HEK293 (cell line): ENCODE measurements at regions not wholly inside any gene's neighbourhood (a gene's known extent, or its start where the extent isn't known, plus 50 kb on each side); places are given as distances from the start of the nearest gene placed in this dataset.

Source experiments
- CTCF ChIA-PET: fragments of 350-600 bp; formaldehyde crosslinking; extraction: SDS; loops from one replicate; lab custom pipeline; 2021; ENCODE audit warnings: antibody characterized with exemption; lab: Yijun Ruan, JAX
- POLR2A ChIA-PET: fragments of 300-600 bp; formaldehyde crosslinking; extraction: SDS; loops from one replicate; lab custom pipeline; 2020; ENCODE audit warnings: antibody characterized with exemption, inconsistent platforms; lab: Yijun Ruan, JAX
- H3K27ac ChIP-seq: fragments of 200-500 bp; sonication (Bioruptor generic); 2 replicates; pipeline ENCODE4 v1.5.1; 2014; ENCODE audit warnings: low read depth, low read length, control low read depth, inconsistent platforms; ENCODE audit errors: extremely low read depth
- H3K36me3 ChIP-seq, 2 experiments: fragments of 200-500 bp in 1 of 2; sonication (Bioruptor generic) in 1 of 2; 1 replicate in 1 of 2; 2 replicates in 1 of 2; pipeline ENCODE4 v1.5.1; 2014 to 2017; ENCODE audit warnings: inconsistent platforms in 2 of 2, low read length in 2 of 2; ENCODE audit not compliant: control insufficient read depth in 2 of 2, insufficient read depth in 1 of 2
- H3K4me1 ChIP-seq: fragments of 200-500 bp; sonication (Bioruptor generic); 2 replicates; pipeline ENCODE4 v1.5.1; 2014; ENCODE audit warnings: mild to moderate bottlenecking, low read length, inconsistent platforms; ENCODE audit not compliant: control insufficient read depth, insufficient read depth
- H3K4me3 ChIP-seq: 2 replicates; pipeline ENCODE4 v1.5.1; 2011; ENCODE audit warnings: low read depth, mild to moderate bottlenecking, control low read depth, low read length, moderate library complexity
- H3K9me3 ChIP-seq: fragments of 200-500 bp; sonication (Bioruptor generic); 2 replicates; pipeline ENCODE4 v1.5.1; 2014; ENCODE audit warnings: low read depth, low read length, inconsistent platforms; ENCODE audit not compliant: control insufficient read depth, insufficient read depth
- BCL11B ChIP-seq: fragments of 450-650 bp; formaldehyde crosslinking; IDR thresholded peaks from 2 replicates; pipeline ENCODE4 v1.5.1; 2016; ENCODE audit warnings: low read depth, missing biosample characterization, missing genetic modification characterization
- GLI2 ChIP-seq: fragments of 450-650 bp; formaldehyde crosslinking; IDR thresholded peaks from 2 replicates; pipeline ENCODE4; 2017; ENCODE audit warnings: missing biosample characterization, missing genetic modification characterization, low read depth, borderline replicate concordance
- HOXC10 ChIP-seq: sonication (generic); formaldehyde crosslinking; IDR thresholded peaks from 2 replicates; pipeline ENCODE4 v1.8.1; 2023; ENCODE audit warnings: mild to moderate bottlenecking, missing genetic modification reagents
- MYNN ChIP-seq: fragments of 450-650 bp; formaldehyde crosslinking; IDR thresholded peaks from 2 replicates; pipeline ENCODE4 v1.5.1; 2016; ENCODE audit warnings: missing biosample characterization, missing genetic modification characterization, borderline replicate concordance
- MZF1 ChIP-seq: fragments of 450-650 bp; formaldehyde crosslinking; IDR thresholded peaks from 2 replicates; pipeline ENCODE4 v1.5.1; 2017; ENCODE audit warnings: missing biosample characterization, missing genetic modification characterization, borderline replicate concordance
- OSR2 ChIP-seq: fragments of 450-650 bp; formaldehyde crosslinking; IDR thresholded peaks from 2 replicates; pipeline ENCODE4 v1.5.1; 2016; ENCODE audit warnings: missing biosample characterization, missing genetic modification characterization
- PBX3 ChIP-seq: sonication (generic); formaldehyde crosslinking; IDR thresholded peaks from 2 replicates; pipeline ENCODE4 v1.8.1; 2022; ENCODE audit warnings: mild to moderate bottlenecking, moderate library complexity, missing genetic modification reagents
- REST ChIP-seq: fragments of 450-650 bp; formaldehyde crosslinking; IDR thresholded peaks from 2 replicates; pipeline ENCODE4 v1.5.1; 2016; ENCODE audit warnings: missing biosample characterization, missing genetic modification characterization
- SCRT2 ChIP-seq: fragments of 450-650 bp; formaldehyde crosslinking; IDR thresholded peaks from 2 replicates; pipeline ENCODE4 v1.5.1; 2016; ENCODE audit warnings: missing biosample characterization, missing genetic modification characterization
- ZBTB1 ChIP-seq: fragments of 450-650 bp; formaldehyde crosslinking; IDR thresholded peaks from 2 replicates; pipeline ENCODE4 v1.5.1; 2016; ENCODE audit warnings: missing biosample characterization, missing genetic modification characterization
- ZBTB48 ChIP-seq: fragments of 450-650 bp; formaldehyde crosslinking; IDR thresholded peaks from 2 replicates; pipeline ENCODE4 v1.5.1; 2016; ENCODE audit warnings: missing biosample characterization, missing genetic modification characterization
- ZNF146 ChIP-seq: fragments of 450-650 bp; formaldehyde crosslinking; IDR thresholded peaks from 2 replicates; pipeline ENCODE4 v1.5.1; 2016; ENCODE audit warnings: missing biosample characterization, missing genetic modification characterization
- ZNF184 ChIP-seq: fragments of 450-650 bp; IDR thresholded peaks from 2 replicates; pipeline ENCODE4 v1.5.1; 2018; ENCODE audit warnings: missing biosample characterization, mild to moderate bottlenecking, missing genetic modification characterization
- ZNF274 ChIP-seq, 2 experiments: fragments of 200-500 bp in 1 of 2; fragments of 450-650 bp in 1 of 2; sonication (Bioruptor generic) in 1 of 2; formaldehyde crosslinking in 1 of 2; IDR thresholded peaks; 2 replicates each; pipeline versions ENCODE4 v1.5.1 to v1.6.1; 2014 to 2016; ENCODE audit warnings: borderline replicate concordance in 1 of 2, inconsistent platforms in 1 of 2, low read length in 1 of 2, missing biosample characterization in 1 of 2, missing genetic modification characterization in 1 of 2
- ZNF530 ChIP-seq: fragments of 450-650 bp; formaldehyde crosslinking; IDR thresholded peaks from 2 replicates; pipeline ENCODE4 v1.5.1; 2016; ENCODE audit warnings: low read depth, missing biosample characterization, missing genetic modification characterization
- ZNF670 ChIP-seq: fragments of 450-650 bp; formaldehyde crosslinking; IDR thresholded peaks from 2 replicates; pipeline ENCODE4 v1.5.1; 2016; ENCODE audit warnings: missing biosample characterization, missing genetic modification characterization, low read depth
- ZNF692 ChIP-seq: fragments of 450-650 bp; formaldehyde crosslinking; IDR thresholded peaks from 2 replicates; pipeline ENCODE4 v1.5.1; 2016; ENCODE audit warnings: missing biosample characterization, missing genetic modification characterization
- ZNF776 ChIP-seq: fragments of 450-650 bp; formaldehyde crosslinking; IDR thresholded peaks from 2 replicates; pipeline ENCODE4 v1.5.0; 2017; ENCODE audit warnings: missing biosample characterization, missing genetic modification characterization, borderline replicate concordance
- ZNF785 ChIP-seq: fragments of 450-650 bp; formaldehyde crosslinking; IDR thresholded peaks from 2 replicates; pipeline ENCODE4 v1.5.1; 2016; ENCODE audit warnings: missing biosample characterization, missing genetic modification characterization
- ZNF830 ChIP-seq: fragments of 450-650 bp; IDR thresholded peaks from 2 replicates; pipeline ENCODE4 v1.5.0; 2018; ENCODE audit warnings: missing biosample characterization, missing genetic modification characterization, low read depth, mild to moderate bottlenecking, moderate library complexity
- ZNF837 ChIP-seq: fragments of 450-650 bp; formaldehyde crosslinking; IDR thresholded peaks from 2 replicates; pipeline ENCODE4 v1.5.1; 2016; ENCODE audit warnings: missing biosample characterization, missing genetic modification characterization
- ZSCAN30 ChIP-seq: fragments of 450-650 bp; IDR thresholded peaks from 2 replicates; pipeline ENCODE4 v1.5.1; 2018; ENCODE audit warnings: missing biosample characterization, mild to moderate bottlenecking, missing genetic modification characterization, moderate library complexity
- TF ChIP-seq, protein P1 (sequence below): fragments of 450-650 bp; formaldehyde crosslinking; IDR thresholded peaks from 2 replicates; pipeline ENCODE4 v1.5.1; 2017; ENCODE audit warnings: missing biosample characterization, missing genetic modification characterization

GRCh38 chr3:34292605-34293300 is 494.3 kb downstream of the PDCD6IP start (continued):
- TF ChIP-seq ZNF692 (tag by site-specific recombination) (no peak), ZNF530 (tag by site-specific recombination) (no peak), ZNF146 (tag by site-specific recombination) (no peak), GLI2 (no peak), ZSCAN30 (tag by site-specific recombination) (no peak), MZF1 (tag by site-specific recombination) (no peak), ZBTB1 (tag by site-specific recombination) (no peak), ZNF274 (IDR thresholded peaks at IDR 0.05; ENCODE audit: low read length) (no peak), ZNF274 (tag by site-specific recombination; IDR thresholded peaks at IDR 0.05; ENCODE audit: borderline replicate concordance) (no peak), HOXC10 (CRISPR knock-in tag) (no peak)

- TF ChIP-seq ZNF776 (tag by site-specific recombination): no peak
- TF ChIP-seq ZNF837 (tag by site-specific recombination): no peak
- no peak for TF ChIP-seq ZBTB48 (tag by site-specific recombination)
- TF ChIP-seq BCL11B (tag by site-specific recombination): no peak
- no peak for TF ChIP-seq ZNF830 (tag by site-specific recombination)
- no peak for TF ChIP-seq SCRT2
- TF ChIP-seq, protein P1, sequence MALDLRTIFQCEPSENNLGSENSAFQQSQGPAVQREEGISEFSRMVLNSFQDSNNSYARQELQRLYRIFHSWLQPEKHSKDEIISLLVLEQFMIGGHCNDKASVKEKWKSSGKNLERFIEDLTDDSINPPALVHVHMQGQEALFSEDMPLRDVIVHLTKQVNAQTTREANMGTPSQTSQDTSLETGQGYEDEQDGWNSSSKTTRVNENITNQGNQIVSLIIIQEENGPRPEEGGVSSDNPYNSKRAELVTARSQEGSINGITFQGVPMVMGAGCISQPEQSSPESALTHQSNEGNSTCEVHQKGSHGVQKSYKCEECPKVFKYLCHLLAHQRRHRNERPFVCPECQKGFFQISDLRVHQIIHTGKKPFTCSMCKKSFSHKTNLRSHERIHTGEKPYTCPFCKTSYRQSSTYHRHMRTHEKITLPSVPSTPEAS (tag by site-specific recombination): no peak
- no peak for TF ChIP-seq MYNN (tag by site-specific recombination)
- no peak for TF ChIP-seq REST (tag by site-specific recombination)
- TF ChIP-seq ZNF184: no peak
- no peak for TF ChIP-seq PBX3 (CRISPR knock-in tag)
- TF ChIP-seq OSR2 (tag by site-specific recombination): no peak
- no peak for TF ChIP-seq ZNF670 (tag by site-specific recombination)
- no peak for TF ChIP-seq ZNF785
- no peaks in the 10 kb centered on the region for H3K36me3 ChIP-seq
- H3K4me3 ChIP-seq: no peak overlapping the region
- H3K4me1 ChIP-seq: no peaks in the 10 kb centered on the region
- H3K9me3 ChIP-seq: no peaks in the 10 kb centered on the region
- ChIA-PET CTCF (no interaction called here), POLR2A (no interaction called here)
- no peak overlapping the region for H3K27ac ChIP-seq
These were observed 495.8 kb downstream of the PDCD6IP start for GRCh38 chr3:34294240-34294639.
